ENCODE measurements at regions not wholly inside any gene's neighbourhood (a gene's known extent, or its start where the extent isn't known, plus 50 kb on each side); places are given as distances from the start of the nearest gene placed in this dataset.
"Not testable (repeated sequence)": the region's sequence is repeated elsewhere in the genome, so short reads cannot be mapped to it uniquely, and the experiment has no call there.

GRCh38 chr6:21846541-21847451, 253.2 kb downstream of the SOX4 start:
- peak; percentile 46 for DNase-seq (ENCODE audit: low spot score)

GRCh38 chr6:21847711-21848480, 254.3 kb downstream of the SOX4 start:
- no peak for DNase-seq (ENCODE audit: low spot score)

DNA sequence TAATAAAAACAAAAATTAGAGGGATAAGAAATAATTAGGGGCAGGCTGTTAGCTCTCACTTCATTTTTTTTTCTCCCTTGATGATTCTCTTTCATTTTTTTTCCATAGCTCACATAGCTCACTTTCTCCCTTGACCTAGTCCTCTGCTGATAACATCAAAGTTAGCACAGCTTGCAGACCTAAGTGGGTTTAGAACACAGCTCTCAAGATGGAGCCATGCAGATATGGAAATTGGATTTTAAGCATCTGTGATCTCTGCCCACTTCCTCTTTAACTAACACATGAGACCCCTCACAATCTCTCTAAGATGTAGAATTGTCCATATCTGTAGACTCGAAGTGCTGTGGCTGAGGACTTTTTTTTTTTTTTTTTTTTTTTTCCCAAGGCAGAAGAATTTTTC, 257.1 kb downstream of the SOX4 start:
- no peak for DNase-seq (ENCODE audit: low spot score)

- no peak for DNase-seq (ENCODE audit: low spot score)
These were observed 262.4 kb downstream of the SOX4 start for GRCh38 chr6:21855811-21856455.

DNA sequence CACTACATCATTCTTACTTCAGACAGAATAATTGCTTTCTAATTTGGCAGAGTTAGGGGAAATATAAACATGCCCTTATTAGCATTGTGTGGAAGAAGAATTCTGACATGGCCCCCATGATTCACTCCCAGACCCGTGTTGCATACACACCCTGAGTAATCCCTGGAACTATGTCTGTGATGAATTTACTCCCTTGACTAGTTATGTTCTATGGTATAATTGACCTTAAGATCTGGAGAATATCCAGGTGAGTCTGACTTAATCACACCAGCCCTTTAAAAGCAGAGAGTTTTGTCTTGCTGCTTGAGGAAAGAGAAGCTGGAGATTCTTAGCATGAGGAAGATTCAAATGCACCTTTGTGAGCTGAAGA, 262.9 kb downstream of the SOX4 start:
- DNase-seq (ENCODE audit: low spot score), result no peak

DNA sequence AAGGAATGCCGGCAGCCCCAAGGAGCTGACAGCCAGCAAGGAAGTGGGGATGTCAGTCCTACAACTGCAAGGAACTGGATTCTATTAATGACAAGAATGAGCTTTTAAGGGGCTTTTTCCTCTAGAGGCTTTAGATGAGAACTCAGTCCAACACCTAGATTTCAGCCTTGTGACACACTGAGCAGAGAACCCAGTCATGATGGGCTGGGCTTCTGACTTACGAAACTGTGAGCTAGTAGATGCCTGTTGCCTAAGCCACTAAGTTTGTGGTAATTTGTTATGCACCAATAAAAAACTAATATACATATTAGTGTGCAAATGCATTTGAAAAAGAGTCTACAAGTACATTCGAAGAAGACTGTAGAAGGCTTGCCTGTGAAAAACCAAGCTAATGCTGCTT, 263.3 kb downstream of the SOX4 start:
- DNase-seq (ENCODE audit: low spot score), result no peak

- DNase-seq (ENCODE audit: low spot score), result no peak
These were observed 264.5 kb downstream of the SOX4 start for GRCh38 chr6:21858076-21858475.

DNA sequence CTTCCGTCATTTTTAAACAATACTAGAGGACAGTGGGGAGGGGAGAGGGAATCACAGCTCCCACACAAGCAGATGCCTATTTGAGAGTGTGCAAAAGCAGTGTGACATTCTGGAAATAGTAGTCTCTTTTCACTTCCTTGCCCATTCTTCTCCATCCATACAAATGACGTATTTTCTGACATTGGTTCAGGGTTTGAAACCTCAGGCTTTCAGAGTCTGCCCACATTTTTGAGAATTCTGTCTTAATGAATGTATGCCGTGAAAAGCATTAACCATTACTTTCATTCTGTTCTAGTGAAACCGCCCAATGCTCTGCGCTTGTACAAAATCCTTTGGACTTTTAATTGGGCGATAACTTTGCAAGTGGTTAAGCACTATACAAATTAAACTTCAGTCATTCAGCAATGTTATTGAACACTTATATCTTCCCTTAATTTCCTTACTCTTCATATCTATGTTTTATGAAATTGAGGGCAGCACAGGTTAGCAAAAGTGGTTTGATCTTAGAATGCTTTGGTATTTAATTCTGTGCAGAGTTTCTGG, 265.7 kb downstream of the SOX4 start:
- no peak for DNase-seq (ENCODE audit: low spot score)

- DNase-seq (ENCODE audit: low spot score), result no peak
These were observed 268.4 kb downstream of the SOX4 start for GRCh38 chr6:21861942-21862341.

DNA sequence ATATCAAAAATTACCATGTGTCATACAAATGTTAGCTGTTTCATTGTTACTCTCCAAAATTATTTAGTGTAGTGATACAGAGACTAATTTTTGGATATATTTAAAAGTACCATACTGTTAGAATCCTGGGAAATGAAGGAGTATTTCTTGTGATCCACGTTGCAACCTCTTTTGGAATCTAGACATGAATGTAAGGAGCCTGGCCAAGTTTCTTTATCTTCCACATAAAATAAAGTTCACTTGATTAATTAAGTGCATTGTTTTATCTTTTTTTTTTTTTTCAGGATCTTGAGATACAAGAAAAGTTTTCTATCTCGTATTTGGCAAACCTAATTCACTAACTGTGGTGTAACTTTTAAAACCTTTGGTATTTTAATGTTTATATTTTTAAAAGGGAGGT, 270.7 kb downstream of the SOX4 start:
- DNase-seq (ENCODE audit: low spot score), result no peak

DNA sequence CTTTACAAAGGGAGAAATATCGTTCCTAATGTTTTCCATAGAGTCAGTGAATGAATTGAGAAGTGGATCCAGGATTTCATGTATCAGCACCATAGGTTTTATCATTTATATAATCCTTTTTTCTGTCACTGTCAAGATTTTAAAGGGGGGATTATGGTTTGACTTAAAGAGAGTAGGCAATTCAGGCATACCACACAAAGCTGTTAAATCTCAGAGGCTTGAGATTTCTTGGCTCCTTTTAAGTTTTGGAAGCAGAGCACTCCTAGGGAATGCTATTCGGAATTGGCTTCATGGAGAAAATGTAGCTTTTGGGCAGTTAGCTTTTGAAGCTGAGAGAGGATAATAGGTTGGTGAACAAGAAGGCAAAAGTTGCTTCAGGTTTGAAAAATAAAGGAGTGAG, 274.7 kb downstream of the SOX4 start:
- no peak for DNase-seq (ENCODE audit: low spot score)

GRCh38 chr6:21869085-21869771, 275.7 kb downstream of the SOX4 start:
- DNase-seq (ENCODE audit: low spot score), result no peak

DNA sequence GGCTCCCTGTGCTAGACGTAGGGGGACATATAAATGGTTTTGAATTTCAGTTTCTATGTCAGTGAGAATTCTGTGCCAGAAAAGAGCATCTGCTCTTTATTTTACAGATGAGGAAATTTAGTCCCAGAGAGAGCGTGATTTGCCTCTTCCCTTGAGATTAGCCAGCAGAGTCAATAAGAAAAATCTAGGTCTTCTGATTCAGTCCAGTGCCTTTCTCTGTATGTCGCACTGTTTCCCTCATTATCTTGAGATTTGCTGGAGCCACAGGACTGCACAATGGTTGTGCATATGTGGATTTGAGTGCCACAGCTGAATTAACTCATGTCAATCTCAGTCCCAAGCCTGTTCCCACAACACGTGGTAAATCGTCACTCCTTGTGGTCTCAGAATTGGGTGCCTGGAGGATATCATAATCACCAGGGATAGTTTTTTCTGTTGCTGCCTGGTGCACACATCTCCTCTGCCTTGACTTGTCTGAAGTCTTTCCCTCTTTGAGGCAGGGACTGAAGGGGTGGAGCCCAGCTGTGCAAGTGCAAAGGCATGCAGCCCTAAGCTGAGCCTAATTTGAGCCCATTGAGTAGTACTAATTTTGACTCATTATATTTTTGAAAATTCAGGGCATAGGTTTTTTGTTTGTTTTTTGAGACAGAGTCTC, 276.7 kb downstream of the SOX4 start:
- no peak for DNase-seq (ENCODE audit: low spot score)

GRCh38 chr6:21871831-21872230, 278.3 kb downstream of the SOX4 start:
- DNase-seq (ENCODE audit: low spot score), result no peak

DNA sequence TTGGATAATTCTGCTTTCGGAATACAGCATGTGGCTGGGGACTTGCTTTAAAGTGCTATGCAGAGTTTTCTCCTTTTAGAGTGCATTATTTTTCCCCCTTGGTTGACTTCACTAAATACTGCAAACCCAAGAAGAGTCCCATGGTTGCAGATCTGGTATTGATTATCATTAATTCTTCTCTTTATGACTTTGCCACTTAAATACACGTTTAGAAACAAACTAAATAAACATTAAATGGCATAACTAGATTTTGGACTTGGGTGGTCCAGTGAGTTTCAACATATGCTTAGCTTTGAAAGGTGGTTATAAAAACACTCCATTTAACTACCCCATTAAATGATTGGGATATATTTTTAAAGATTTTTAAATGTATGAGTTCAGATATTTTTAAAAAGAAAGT, 279.2 kb downstream of the SOX4 start:
- no peak for DNase-seq (ENCODE audit: low spot score)

- DNase-seq (ENCODE audit: low spot score), result no peak
These were observed 280.0 kb downstream of the SOX4 start for GRCh38 chr6:21873562-21873961.

DNA sequence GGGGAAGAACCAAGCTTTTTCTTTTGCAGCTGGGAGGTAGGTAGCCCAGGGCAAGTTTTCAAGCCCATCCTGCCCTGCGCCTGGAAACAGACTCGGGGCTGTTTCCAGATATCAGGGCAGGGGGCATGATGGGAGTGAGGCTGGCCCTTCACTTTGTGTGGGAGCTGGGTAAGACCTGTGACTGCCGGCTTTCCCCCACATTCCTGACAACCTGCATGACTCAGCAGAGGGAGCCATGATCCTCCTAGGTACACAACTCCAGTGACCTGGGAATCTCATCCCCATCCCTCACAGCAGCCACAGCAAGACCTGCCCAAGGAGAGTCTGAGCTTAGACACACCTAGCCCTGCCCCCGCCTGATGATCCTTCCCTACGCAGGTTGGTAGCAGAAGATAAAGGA, 280.8 kb downstream of the SOX4 start:
- no peak for DNase-seq (ENCODE audit: low spot score)

DNA sequence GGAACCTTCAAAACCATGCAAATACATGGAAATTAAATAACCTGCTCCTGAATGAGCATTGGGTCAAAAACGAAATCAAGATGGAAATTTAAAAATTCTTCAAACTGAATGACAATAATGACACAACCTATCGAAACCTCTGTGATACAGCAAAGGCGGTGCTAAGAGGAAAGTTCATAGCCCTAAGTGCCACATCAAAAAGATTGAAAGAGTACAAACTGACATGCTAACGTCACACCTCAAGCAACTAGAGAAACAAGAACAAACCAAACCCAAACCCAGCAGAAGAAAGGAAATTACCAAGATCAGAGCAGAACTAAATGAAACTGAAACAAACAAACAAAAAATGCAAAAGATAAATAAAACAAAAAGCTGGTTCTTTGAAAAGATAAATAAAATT, 283.5 kb downstream of the SOX4 start:
- not testable (repeated sequence) for DNase-seq (ENCODE audit: low spot score)

- DNase-seq (ENCODE audit: low spot score), result not testable (repeated sequence)
These were observed 286.7 kb downstream of the SOX4 start for GRCh38 chr6:21880249-21880648.

- no peak for DNase-seq (ENCODE audit: low spot score)
These were observed 288.5 kb downstream of the SOX4 start for GRCh38 chr6:21881969-21882465.

Data from ureter (tissue), 1 donor.